Fibroblast of skin of scalp (primary cell): ENCODE measurements at regions not wholly inside any gene's neighbourhood (a gene's known extent, or its start where the extent isn't known, plus 50 kb on each side); places are given as distances from the start of the nearest gene placed in this dataset.
A peak's percentile ranks its signal among the peaks of the same experiment; 100 is the strongest.
"Not testable (repeated sequence)": the region's sequence is repeated elsewhere in the genome, so short reads cannot be mapped to it uniquely, and the experiment has no call there.

Source experiments
- DNase-seq: peaks from one replicate; pipeline ENCODE4 v3.0.0-alpha.2; 2013

DNA sequence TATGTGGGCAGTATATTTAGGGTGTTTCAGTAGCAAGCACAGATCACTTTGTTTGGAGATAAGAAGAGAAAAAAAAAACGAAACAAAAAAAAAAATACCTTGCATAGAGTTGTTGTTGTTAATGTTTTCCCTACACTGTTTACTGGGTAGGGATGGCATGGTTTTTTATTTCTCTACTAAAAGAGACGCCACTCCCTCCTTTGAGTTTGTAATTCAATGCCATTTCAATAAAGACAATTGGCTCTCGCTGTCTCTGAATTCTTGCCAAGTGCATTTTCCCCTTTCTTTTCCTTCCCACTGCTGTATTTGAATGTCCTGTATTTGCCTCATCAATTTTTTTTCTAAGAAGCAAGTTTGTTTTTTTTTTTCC is 213.9 kb upstream of the UBASH3B start:
- no peak for DNase-seq

- DNase-seq = peak; percentile 6
Measured at GRCh38 chr11:122440811-122441665, 214.5 kb upstream of the UBASH3B start.

DNA sequence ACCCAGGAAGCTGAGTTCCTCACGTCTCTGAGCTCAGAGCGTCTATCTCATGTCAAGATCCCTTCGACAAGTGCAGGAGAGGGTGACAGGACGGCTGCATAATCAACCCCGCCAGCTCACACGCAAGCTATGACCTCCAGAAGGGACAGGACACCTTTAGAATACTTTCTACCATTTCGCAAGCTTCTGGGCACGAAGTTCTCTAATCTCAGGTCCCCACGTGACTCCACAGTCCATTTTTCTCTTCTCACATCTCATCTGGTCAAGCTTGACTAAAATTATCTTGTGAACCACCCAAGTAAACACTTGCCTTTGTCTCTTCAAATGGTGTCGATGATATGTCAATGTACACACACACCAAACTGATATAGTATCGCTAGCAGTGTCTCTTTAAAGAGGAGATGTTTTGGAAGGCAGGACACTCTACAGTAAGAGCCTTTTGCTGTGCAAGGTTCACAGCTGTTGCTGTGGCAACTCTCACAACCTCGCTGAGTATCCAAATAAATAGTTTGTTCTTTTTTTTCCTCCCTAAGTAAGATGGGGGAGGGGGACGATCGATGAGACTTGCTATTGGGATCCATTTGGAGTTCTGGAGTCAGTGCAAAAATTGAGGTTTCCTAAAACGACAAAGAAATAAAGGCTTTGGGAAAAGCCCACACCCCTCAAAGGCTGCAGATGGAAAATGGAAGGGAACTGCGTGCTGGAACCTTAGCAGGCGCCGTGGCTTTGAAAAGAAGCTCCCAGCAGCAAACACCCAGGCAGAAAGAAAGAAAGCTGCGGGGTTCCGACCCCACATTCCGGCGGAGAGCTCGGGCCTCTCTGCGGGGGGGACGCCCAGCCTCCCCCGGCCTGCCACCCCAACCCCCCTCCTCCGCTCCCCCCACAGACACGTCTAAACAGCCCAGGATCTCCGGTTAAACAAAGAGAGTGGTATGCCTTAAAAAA is 215.4 kb upstream of the UBASH3B start:
- peak; percentile 25 for DNase-seq

- no peak for DNase-seq
Measured at GRCh38 chr11:122436188-122436555, 219.3 kb upstream of the UBASH3B start.

- DNase-seq = no peak
Measured at GRCh38 chr11:122435540-122436187, 219.9 kb upstream of the UBASH3B start.

- DNase-seq = no peak
Measured at GRCh38 chr11:122434786-122435185, 220.7 kb upstream of the UBASH3B start.

DNA sequence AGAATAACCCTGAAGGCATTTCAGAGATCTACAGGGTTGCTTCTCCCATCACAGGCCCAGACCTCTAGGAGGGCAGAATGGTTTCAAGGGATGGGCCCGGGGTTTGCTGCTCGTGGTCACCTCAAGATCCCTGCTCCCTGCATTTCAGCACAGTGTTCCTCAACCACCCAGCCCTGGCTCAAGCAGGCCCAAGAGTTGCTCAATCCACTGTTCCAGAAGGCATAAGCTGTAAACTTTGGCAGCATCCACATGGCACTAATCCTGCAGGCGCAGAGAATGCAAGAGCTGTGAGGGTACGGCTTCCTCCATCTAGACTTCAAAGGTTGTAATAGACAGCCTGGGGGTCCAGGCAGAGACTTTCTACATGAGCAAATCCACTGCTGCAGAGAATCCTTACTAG is 225.0 kb upstream of the UBASH3B start:
- DNase-seq = no peak

DNA sequence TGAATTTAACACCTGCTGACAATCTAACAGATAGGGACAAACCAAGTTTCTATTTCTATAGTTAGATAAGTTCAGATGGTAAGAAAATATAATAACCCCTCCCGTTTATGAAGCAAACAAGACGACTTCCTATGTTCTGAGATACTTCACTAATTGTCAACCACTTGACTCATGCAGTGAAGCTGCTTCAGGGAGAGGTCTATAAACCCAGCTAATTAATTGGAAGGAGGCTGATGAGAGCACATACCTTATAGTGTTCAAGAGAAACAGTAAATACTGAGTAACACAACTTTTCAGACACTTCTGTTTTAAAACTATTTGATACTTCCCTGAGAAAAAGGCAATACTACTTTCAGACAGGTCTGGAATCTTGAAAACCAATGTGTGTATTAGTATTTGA is 229.4 kb upstream of the UBASH3B start:
- DNase-seq = no peak

DNA sequence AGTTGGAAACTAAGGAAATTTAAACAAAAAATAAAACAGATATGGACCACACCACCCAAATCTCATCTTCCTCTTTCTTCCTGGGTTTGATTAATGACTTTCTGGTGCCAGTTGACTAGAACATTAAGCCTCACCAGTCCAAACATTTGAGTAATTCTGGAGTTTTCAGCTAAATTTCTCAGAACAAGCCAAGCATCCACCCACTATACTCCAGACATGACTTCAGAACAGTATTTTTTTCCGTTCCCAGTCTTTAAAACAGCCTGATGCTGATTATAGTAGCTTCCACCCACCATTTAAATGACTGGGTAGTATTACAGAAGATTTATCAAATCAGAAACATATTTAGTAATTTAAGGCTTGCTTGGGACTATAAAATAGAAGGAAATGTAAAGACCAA is 230.9 kb upstream of the UBASH3B start:
- DNase-seq = no peak

GRCh38 chr11:122423886-122424285 is 231.6 kb upstream of the UBASH3B start:
- no peak for DNase-seq

DNA sequence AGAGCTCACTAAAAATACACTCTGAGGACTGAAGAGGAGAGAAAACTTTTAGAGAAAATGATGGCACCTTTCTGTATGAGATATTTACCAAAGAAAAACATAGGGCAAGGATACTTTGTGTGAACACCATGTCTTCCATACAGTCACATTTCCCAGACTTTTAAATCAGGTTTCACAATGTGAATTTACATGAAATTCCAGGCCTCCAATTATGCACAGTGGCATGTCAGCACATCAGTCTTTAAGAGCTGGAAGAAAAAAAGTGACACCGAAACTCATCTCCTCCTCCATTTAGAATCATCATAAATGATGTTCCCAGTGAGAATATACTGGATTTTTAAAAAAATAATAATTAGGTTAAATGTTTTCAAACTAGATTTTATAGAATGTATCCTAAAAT is 232.2 kb upstream of the UBASH3B start:
- DNase-seq = no peak

GRCh38 chr11:122422682-122423081 is 232.8 kb upstream of the UBASH3B start:
- DNase-seq = no peak

DNA sequence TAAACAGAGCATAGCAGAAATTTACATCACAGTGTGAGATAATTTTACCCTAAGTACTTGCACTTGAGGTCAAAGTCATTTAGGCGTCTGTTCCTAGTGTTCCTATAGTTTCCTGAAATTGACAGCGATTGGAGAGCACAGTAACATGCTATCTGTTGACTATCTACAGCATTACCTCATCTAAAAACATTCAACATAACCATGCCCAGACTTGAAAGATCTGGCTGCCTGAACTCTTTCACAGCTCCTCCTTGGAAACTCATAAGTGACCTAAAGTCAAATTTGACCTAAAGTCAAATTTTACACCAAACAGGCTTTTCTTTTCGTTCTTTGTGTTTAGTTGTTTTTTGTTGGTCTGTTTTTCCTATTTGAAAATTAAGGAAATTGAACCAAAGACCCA is 233.8 kb upstream of the UBASH3B start:
- DNase-seq = no peak

DNA sequence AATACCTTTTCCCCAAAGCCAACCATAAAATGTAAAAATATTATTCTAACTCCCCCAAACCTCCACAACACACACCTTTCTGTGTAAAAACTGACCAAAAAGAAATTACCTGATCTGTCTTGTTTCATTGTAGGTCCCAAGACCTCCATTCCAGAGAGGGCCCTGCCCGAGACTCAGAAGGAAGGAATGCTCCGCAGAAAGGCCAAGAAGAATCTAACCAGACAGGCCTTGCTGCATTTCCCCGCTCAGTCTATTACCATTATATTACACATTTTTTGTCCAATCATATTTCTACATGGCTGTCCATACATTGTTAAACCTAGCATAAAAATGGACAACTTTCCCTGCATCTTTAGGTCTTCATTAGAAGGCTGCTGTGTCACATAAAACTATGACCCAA is 237.5 kb upstream of the UBASH3B start:
- no peak for DNase-seq

DNA sequence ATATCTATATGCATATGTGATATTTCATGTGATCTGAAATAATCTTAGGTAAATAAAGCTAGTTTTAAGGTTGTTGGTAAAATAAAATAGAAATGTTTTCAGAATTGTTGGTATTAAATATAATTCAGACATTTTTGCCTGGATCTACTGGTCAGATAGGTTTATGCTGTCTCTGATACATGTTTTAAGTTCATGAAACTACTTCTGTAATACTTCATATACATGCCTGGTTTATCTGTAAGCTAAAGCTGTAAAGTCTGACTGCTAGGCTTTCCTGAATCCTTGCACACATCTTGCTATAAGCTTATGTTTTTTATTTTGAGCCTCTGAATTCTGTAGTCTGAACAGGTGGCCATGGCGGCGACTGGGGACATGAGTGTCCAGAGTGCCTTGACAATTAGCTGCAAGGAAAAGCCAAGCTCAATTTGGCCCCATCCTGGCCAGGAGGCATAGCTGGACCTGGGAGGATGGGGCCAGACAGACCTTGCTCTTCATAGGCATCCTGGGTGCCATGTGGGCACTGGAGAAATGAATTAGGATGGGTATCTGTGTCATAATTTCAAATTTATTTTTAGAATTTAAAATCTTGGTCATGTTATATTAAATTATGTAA is 241.0 kb upstream of the UBASH3B start:
- no peak for DNase-seq

DNA sequence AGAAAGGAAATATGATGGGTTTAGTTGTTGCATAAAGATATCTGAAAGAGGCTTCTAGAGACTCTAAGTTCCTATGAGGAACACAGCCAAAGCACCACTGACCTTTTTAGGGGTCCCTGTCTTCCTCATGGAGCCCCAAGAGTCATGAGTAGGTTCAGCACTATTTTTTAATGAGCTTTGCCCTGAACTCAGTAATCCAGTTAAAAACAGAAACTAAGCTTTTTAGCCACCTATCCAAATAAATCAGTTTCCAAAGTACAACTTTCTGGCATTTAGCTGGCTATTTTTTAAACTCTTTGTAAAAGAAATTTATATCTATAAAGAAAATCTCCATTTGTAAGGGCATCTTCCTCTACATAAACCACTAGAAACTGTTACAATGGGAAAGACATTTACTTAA is 241.8 kb upstream of the UBASH3B start:
- DNase-seq = no peak

DNA sequence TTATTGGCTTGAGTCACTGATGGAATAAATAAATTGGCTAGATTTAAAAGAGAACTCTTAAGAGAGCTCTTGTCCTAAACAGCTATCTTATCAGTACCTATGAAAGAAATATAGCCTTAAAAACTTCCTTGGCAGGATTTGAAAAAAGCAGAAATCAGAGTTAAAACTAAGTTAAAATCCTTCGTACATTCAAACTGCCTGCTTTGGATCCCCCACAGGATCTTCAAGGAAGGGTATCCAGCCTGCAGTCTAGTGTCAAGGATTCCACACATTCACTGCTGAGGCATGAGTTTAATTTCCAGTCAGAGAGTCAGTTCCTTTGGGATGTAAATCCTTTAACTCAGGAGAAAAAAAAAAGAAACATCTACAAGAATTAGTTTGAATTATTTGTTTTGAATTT is 242.9 kb upstream of the UBASH3B start:
- no peak for DNase-seq

GRCh38 chr11:122406466-122406865 is 249.1 kb upstream of the UBASH3B start:
- DNase-seq = no peak

DNA sequence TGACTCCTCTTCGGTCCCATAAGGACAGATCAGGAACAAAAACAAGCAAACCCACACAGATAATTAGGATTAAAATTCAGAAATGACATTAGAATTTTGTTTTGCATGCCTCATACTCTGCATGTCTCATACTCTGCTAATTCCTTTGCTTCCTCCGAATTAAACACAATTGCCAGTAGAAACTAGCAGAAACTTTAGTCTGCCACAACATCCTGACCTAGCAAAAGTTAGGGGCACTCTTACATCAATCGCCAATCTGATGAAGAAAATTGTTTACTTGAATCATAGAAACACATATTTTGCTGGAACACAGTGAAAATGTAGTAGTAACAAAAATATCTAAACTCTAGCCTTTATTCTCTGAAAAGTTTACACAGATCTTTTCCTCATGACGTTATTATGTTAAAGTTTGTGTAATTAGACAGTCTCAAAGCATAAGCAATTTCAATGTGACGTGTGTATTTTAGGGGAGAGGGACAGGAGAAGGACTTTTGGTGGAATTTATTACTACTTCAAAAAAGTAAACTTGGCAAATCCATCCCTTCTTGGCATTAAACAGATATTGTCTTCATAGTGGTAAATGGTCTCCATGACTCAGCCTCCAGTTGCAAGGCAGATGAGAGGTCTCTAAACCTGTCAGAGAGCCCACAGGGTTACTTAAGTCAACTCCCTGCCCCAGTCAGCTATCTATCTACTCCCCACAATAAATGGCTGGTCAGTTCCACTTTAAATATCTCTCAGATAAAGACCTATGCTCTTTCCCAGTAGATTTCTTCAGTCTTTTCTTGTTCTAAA is 249.8 kb upstream of the UBASH3B start:
- no peak for DNase-seq

- DNase-seq = no peak
Measured at GRCh38 chr11:122404571-122404970, 251.0 kb upstream of the UBASH3B start.

DNA sequence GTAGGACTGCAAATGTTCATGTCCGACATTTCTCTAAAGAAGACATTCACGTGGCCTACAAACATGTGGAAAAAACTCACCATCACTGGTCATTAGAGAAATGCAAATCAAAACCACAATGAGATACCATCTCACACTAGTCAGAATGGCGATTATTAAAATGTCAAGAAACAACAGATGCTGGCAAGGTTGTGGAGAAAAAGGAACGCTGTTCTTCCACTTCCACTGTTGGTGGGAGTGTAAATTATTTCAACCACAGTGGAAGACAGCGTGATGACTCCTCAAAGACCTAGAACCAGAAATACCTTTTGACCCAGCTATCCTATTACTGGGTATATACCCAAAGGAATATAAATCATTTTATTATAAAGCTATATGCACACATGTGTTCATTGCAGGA is 253.9 kb upstream of the UBASH3B start:
- DNase-seq = not testable (repeated sequence)

DNA sequence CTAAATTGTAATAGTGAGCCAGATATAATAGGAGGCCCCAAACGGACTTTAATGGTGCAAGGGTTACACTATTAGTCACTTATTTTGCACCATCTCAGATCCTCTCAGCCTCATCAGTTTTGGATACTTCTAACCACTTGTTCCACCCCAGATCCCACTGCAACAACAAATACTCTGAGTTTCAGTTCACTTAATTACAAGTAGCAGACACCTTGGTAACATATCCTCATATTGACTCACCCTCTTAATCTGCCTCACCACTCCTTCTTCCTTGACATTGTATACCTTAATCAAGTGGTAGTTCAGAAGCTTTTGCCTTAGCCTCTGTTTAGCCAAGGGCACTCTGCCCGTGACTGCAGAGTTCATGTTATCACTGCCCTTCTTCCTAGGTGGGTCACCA is 256.1 kb upstream of the UBASH3B start:
- no peak for DNase-seq
